HG02763 (cell line): ENCODE measurements at regions not wholly inside any gene's neighbourhood (a gene's known extent, or its start where the extent isn't known, plus 50 kb on each side); places are given as distances from the start of the nearest gene placed in this dataset.

ENCODE experiments used
- ATAC-seq: cut with Tn5 transposase; IDR thresholded peaks from one replicate; pipeline ENCODE4 v1.9.1; 2021; ENCODE audit warnings: mild to moderate bottlenecking, moderate library complexity; ENCODE audit not compliant: unreplicated experiment

- ATAC-seq = no peak
Measured at GRCh38 chr1:82565146-82565545, 764.4 kb downstream of the ADGRL2 start.

DNA sequence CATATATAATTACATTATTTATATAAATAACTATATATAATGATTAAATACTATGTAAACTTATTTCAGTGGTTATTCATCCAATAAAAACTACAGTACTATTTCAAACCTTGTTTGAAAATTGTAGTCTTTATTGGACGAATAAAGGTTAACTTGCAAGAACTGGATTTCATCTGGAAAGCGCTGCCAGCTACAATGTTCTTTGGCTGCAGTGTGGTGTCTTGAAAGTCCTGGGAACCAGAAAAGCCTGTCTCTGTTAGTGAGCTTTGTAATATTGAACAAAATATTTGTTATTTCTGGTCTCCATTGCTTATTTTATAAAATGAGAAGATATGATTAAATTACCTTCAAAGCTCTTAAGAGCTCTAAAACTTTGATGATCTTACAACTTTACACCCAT, 763.6 kb downstream of the ADGRL2 start:
- ATAC-seq = no peak

GRCh38 chr1:82562448-82562847, 761.7 kb downstream of the ADGRL2 start:
- ATAC-seq = no peak

DNA sequence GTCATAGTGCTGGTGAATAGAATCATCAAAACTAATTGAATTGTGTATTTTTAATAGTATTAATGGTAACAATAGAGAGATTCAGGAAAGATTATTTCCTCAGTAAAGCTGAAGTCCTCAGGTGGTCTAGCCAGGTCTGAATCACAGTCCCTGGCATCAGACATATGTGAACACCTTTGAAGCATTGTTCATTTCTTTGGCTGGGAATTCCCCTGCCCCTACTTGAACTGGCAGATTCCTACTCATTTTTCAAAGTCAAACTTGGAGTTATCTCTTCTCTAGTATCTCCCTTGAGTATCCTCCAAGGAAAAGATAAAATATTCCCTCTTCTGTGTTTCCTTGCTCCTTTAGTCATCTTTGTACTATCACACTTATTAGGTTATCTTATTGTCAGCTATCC, 759.8 kb downstream of the ADGRL2 start:
- ATAC-seq = no peak

DNA sequence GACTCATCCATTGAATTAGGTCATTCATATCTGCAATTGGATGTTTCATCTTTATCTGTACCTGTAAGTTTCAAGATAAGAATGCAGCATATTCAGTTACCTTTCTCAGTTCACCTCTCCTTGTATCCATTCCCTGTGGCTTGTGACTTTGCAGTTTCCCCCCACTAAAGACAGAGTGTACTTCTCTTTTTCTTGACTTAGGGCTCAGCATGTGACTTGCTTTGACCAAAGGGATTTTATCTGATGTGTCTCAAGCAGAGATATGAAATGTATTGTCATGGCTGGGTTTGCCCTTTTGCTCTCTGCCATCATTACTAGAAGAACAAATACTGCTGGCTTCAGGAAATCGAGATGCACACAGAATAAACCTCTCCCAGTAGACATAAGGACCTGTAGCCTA, 754.8 kb downstream of the ADGRL2 start:
- no peak for ATAC-seq

DNA sequence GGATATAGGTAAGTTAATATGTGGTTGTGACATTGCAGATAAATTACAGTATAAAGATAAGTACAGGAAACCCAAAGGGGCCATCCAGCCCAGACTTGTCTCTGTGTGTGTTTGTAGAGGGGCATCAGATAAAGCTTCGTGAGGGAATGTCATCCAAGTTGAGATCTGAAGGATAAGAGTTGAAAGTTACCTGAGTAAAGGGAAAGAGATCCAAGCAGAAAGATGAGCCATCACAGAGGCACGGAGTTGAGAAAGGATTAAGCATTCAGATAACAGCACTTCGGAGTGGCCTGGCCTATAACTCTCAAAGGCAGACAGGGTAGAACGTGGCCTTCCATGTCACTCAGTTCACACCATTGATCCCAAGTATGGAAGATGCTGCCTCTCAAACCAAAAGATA, 749.1 kb downstream of the ADGRL2 start:
- ATAC-seq = no peak

DNA sequence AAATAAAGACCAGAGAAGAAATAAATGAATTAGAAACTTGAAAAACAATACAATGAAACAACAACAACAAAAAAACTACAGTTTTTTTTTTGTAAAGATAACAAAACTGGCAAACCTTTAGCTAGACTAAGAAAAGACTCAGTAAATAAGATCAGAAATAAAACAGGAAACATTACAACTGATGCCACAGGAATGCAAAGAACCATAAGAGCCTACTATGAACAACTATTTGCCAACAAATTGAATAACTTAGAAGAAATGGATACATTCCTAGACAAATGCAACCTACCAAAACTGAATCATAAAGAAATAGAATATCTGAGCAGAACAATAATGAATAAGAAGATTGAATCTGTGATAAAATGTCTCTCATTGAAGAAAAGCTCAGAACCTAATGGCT, 742.0 kb downstream of the ADGRL2 start:
- no peak for ATAC-seq

DNA sequence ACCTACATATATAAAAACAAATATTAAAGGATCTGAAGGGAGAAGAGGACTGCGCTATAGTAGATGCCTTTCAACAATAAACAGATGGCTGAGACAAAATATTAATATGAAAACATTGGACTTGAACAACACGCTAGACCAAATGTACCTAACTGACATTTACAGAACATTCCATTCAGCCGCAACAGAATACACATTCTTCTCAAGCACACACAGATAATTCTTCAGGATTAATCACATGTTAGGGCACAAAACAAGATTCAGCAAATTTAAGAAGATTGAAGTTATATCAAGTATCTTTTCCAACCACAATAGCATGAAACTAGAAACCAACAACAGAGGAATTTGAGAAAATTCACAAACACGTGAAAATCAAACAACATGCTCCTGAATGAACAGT, 741.4 kb downstream of the ADGRL2 start:
- ATAC-seq = no peak

DNA sequence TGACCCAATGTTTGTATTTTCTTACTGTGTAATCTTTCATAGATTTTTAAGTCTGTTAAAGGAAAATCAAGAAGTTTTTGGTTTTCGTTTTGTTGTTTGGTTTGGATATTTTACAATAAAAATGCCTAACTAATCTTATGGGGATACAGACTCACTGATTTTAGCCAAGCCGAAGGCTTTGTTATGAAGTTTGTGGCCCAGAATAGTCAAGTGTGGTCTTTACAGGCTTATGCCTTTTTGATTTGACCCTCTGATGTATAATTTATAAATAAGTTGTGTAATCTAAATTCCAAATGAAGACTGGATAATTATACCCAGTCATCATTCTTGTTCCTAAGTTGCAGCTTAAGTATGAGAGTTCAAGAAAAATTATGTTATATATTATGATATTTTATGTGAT, 739.3 kb downstream of the ADGRL2 start:
- ATAC-seq = no peak

DNA sequence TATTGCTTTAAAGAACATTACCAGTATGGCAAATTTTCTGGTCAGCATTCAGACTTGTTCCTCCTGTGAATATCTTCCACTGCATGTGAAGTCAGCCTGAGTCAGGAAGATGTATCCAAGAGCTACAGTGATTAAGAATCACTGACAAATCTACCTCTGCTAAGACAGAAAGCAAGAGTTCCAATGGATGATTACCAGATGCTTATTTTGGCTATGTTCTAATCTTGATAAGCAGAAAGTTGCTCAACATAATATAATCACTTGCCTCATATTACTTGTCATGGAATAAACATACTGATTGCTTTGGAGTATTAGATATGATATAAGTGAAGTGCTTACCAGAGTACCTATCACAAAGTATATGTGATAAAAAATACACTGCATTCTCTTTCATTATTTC, 738.1 kb downstream of the ADGRL2 start:
- ATAC-seq = no peak

DNA sequence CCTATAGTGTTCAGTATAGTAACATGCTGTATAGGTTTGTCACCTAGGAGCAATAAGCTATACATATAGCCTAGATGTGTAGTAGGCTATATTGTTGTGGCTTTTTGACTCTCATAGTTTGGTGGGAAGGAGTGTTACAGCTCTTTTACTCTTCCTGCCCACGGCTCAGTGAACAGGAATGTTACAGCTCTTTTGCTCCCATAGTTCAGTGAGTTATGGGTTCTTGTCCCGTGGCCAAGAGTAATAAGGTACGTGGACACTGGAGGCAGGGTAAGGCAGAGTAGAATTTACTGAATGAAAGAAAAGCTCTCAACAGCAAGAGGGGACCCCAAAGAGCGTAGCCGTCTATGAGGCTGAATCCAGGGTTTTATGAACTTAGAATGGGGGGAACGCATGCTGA, 734.3 kb downstream of the ADGRL2 start:
- no peak for ATAC-seq

DNA sequence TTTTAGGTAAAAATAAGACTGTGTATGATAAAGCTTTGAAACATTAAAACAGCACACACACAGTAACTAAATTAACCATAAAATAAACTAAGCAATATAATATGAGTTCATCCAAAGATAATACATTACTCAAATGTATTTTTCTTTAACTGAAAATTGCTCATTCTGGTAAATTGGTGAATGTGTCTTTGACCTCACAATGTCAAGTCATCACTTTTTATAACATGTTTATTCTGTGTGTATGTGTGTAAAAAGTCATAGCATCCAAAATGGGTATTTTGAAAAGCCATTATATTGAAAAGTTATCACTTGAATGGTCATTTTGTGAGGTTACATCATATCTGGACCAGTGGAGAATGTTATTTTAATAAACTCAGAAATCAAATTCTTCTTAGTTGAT, 724.6 kb downstream of the ADGRL2 start:
- no peak for ATAC-seq

DNA sequence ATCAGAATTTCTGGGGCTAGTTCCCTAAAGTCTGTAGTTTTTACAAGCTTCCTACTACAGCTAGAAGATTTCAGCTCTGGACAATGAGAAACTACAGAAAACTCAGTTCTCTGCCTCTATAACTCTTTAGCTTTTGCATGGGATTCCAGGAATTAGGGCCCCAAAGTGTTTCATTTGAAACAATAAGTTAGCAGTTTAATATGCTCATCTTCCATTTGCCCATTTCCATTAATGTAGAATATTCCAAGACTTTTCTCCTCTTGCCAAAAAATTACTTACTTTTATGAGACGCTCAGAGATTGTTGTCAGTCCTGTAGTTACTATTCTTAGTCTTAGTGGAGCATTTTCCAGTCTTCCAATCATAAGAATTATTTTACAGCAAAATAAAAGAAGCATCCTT, 719.9 kb downstream of the ADGRL2 start:
- no peak for ATAC-seq

DNA sequence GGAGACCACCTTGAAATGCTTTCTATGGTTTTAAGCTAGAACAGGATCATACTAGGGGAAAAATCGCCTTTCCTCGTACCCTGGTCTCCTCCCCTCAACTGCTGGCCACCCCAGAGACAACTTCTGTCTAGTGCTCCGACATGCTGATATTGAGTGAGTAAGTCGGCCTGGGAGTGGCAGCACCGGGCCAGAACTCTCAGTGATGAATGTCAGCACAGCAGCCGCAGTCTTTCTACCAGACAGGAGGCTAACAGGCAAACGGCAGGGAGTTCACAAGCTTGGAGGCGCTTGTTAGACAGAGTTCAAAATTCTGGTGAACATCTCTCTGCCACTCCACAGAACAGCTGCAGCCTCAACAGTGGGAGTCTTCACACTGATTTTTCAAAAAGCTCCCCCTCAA, 716.9 kb downstream of the ADGRL2 start:
- no peak for ATAC-seq

- ATAC-seq = no peak
Measured at GRCh38 chr1:82515650-82516049, 714.9 kb downstream of the ADGRL2 start.

DNA sequence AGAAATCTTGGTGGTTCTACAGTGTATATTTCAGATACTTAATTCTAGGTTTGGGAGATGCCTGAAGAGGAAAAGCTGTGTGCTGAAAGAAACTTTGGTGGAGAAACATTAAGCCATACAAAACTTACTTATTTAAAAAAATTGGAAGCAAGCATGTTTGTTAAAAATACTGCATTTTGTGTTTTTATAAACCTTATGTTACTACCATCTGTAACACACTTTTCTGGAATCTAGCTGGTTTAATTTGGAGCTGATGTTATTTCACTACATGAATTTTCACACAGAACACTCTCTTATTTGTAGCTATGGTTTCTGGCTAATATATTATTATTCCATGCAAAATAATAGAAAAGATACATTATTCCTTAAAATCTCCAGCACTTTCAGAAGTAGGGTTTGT, 710.7 kb downstream of the ADGRL2 start:
- no peak for ATAC-seq

- no peak for ATAC-seq
Measured at GRCh38 chr1:82510431-82510830, 709.7 kb downstream of the ADGRL2 start.

GRCh38 chr1:82507011-82507410, 706.3 kb downstream of the ADGRL2 start:
- ATAC-seq = no peak

- no peak for ATAC-seq
Measured at GRCh38 chr1:82503822-82504221, 703.1 kb downstream of the ADGRL2 start.

DNA sequence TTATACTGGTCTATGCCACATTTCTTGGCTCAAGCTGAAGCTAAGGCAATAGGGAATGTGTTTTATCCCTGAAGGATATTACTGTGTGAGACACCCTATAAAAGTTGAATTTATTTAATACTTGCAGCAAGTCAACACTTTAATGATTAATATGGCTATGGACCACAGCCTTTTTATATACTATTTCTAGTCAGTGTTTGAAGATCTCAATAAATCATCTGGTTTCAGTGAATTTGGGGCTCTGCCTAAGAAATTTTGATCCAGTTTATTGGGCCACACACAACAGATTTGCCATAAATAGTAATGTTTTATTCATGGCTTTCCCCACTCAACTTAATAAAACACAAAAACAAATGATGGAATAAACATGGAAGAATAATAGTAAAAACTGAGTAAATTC, 698.3 kb downstream of the ADGRL2 start:
- no peak for ATAC-seq

- no peak for ATAC-seq
Measured at GRCh38 chr1:82494117-82494516, 693.4 kb downstream of the ADGRL2 start.

GRCh38 chr1:82492159-82492558, 691.4 kb downstream of the ADGRL2 start:
- no peak for ATAC-seq

DNA sequence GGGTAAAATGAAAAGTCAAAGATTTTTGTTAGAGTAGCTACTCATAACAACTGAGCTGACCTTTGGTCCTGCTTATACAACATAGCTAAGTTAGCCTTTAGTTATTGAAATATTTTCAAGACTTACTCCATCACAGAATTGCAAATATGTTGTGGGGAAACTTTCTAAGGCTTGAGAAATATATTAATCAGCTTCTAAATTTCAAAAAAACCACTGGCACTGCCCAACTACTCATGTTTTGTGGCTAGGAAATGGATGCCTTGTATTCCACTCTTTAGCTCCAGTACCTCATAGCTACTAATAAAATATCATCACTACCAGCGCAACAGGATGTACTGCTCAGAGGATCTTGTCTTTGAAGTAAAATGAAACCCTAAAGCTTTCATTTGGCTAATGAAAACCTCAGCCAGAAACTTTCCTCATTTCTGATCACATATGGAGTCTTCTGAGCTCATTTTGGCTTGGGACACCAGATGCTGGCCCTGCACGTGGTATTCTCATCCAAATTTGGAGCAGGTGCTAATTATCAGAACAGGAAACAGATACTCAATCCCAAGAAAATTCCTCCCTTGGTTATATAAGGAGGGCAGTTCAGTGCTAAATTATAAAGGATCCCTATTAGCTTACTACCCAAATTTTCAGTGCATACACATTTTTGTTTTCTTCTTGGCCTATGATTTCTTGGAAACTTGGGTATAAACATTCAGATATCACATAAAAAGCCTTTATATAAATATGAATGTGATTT, 690.7 kb downstream of the ADGRL2 start:
- no peak for ATAC-seq
